NCI-H1048 (cell line): ENCODE measurements at regions not wholly inside any gene's neighbourhood (a gene's known extent, or its start where the extent isn't known, plus 50 kb on each side); places are given as distances from the start of the nearest gene placed in this dataset.

Experiments used
- DNase-seq: peaks from one replicate; lab custom pipeline; 2025; lab: John Stamatoyannopoulos, UW

DNA sequence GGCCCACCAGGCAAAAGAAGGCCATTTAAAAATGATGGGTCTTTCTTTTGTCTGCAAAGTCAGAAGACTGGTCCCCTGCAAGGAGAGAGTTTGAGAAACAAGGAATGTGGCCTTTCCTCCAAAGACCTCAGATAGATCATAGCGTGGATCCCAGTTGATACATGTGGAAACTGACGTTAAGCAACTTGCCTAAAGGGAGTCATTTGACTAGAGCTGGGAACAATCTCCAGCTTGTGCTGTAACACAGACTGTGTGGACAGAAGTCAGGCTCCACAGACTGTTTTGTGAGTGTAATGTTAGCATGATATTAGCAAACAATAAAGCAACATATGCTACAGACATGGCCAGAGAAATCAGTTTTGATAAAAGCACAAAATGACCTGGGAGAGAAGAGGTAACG is 140.4 kb upstream of the CITED2 start:
- no peak for DNase-seq

DNA sequence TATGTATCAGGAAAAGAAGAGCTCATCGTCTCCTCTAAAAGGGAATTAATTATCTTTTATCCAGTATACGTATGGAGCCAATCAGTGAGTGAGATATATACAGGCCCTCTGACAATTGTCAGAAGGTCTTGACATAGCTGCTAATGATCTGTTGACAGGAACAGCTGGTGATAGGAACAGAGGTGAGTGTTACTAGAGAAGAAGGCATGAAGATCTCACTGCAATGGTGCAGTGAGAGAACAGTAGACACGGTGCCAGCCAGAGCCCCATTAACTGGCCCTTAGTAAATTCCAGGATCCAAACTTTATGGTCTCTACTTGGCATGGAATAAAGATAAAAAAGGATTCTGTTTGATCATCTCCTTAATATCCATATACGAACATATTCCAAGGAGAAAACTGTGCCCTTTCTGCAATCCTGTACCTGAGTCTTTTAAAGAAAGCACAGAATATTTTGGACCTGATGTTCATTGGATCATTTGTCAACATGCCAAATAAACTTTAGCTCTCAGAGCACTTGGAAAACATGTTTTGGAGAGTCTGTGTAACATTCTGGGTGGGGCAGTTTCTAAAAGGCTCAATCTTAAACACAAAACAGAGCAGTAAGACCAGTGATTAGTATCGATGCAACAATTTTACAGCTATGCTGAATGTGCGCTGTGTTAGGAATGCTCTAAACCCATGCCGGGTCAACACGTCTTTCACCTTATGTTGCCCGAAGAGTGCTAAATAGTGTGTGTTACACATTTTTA is 135.8 kb upstream of the CITED2 start:
- DNase-seq, result no peak

- no peak for DNase-seq
These were observed 134.7 kb upstream of the CITED2 start for GRCh38 chr6:139509167-139509566.

- DNase-seq, result no peak
These were observed 134.1 kb upstream of the CITED2 start for GRCh38 chr6:139508576-139508975.

- no peak for DNase-seq
These were observed 133.6 kb upstream of the CITED2 start for GRCh38 chr6:139508023-139508422.

DNA sequence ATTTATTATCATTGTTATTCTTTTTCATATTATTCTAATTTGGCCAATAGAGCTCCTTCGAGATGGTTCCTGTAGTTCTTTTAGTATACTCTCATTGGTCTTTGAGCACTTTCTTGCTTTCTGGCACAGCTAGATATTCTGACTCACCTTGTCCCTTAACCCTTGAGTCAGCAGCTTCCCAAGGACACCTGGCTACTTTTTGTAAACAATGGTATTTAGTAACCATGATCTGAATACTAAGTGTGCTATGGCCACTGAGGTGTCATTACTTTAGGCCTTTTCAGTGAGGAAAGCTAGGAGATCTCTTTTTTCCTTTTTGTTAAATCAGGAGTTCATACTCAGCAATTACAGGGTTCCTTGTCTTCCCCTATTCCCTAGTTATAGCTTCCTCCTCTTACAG is 126.5 kb upstream of the CITED2 start:
- no peak for DNase-seq

- DNase-seq, result no peak
These were observed 124.3 kb upstream of the CITED2 start for GRCh38 chr6:139498715-139499114.

DNA sequence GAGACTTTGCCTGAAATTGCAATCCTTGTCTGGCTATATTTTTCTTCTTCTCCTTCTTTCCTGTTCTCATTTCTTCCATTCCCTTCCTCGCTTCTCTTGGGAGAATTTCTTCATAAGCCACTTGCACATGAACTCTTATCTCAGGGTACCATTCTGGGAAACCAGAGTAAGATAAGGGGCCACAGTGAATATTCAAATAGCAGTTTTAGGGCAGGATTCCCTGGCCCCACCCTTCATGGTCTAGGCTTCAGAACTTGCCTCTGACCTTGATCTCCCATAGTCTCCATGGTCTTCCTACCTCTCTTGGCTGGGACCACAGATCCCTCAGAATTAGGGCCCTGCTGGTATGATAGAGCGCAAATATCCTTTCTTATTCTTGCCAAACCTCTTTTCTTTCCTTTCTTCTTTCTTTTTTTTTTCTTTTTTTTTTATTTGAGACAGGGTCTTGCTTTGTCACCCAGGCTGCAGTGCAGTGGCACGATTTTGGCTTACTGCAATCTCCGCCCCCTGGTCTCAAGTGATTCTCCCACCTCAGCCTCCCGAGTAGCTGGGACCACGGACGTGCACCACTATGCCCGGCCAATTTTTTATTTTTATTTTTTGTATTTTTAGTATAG is 123.0 kb upstream of the CITED2 start:
- DNase-seq, result no peak

- DNase-seq, result no peak
These were observed 122.4 kb upstream of the CITED2 start for GRCh38 chr6:139496654-139497344.

DNA sequence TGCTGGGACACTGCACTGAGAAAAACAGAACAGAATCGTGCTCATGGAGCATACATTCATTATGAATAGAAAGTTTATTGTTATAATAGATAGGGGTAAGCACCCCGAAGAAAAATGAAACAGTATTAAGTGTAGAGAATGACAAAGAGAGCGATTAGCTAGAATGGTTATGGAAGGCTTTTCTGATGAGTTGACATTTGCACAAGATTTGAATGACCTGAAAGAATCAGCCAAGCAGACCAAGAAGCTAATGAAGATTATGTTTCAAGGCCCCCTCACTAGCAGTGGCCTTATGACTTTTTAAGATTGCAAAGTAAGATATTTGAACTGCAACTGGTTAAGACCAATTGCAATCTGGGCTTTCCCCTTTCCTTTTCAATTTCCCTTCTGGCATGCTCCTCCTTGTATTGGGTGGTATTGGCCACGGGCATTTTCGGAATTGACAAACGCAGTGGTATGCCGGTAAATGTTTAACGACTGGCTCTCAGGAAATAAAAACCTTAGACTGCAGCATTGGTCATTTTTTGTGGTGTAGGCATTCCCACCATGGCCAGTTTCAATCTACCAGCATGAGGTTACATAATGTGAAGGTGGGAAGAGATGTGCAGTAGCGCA is 120.0 kb upstream of the CITED2 start:
- no peak for DNase-seq

DNA sequence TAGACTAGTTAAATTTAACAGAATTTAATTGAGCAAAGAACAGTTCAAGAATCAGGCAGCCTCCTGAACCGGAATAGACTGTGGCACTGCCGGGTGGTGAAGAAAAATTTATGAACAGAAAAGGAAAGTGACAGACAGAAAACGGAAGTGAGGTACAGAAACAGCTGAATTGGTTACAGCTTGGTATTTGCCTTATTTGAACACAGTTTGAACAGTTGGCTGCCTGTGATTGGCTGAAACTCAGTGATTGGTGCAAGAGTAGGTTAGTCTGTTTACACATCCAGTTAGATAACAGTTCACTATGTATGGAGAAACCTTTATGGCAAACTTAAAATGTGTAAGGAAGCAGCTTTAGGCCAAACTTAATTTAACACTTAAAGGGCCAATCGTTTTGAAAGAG is 116.0 kb upstream of the CITED2 start:
- no peak for DNase-seq

GRCh38 chr6:139486476-139486799 is 112.0 kb upstream of the CITED2 start:
- DNase-seq, result no peak

- DNase-seq, result no peak
These were observed 111.5 kb upstream of the CITED2 start for GRCh38 chr6:139485742-139486475.

DNA sequence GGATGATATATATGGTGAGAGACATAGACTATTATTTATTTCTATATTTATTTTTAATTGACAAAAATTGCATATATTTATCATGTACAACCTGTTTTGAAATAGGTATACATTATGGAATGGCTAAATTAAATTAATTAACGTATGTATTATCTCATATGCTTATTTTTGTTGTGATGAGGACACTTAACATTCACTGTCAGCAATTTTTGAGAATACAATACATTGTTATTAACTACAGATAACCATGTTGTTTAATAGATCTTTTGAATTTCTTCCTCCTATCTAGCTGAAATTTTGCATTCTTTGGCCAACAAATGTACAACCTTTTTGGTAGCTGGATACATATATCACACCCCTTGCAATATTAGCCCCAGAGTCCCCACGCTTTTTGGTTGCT is 110.7 kb upstream of the CITED2 start:
- DNase-seq, result no peak

GRCh38 chr6:139483079-139483478 is 108.6 kb upstream of the CITED2 start:
- no peak for DNase-seq

DNA sequence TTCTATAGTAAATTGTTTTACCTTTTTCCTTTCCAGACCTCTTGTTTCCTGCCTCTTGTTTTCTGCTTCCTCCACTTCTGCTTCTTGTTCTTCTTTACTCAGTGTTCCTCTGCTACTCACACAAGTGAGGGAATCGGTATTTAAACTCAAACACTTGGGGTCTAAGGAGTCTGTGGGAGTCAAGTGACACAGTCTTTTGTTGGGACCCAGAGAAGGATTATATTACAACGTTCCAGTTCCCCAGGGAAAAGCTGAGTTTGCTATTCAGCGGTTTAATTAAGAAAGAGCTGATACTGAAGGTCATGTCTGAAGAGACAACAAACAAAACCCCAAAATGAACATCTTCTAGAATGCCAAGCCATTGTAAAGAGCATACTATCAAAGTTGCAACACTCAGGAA is 107.8 kb upstream of the CITED2 start:
- no peak for DNase-seq

- DNase-seq, result no peak
These were observed 106.1 kb upstream of the CITED2 start for GRCh38 chr6:139480356-139481165.

DNA sequence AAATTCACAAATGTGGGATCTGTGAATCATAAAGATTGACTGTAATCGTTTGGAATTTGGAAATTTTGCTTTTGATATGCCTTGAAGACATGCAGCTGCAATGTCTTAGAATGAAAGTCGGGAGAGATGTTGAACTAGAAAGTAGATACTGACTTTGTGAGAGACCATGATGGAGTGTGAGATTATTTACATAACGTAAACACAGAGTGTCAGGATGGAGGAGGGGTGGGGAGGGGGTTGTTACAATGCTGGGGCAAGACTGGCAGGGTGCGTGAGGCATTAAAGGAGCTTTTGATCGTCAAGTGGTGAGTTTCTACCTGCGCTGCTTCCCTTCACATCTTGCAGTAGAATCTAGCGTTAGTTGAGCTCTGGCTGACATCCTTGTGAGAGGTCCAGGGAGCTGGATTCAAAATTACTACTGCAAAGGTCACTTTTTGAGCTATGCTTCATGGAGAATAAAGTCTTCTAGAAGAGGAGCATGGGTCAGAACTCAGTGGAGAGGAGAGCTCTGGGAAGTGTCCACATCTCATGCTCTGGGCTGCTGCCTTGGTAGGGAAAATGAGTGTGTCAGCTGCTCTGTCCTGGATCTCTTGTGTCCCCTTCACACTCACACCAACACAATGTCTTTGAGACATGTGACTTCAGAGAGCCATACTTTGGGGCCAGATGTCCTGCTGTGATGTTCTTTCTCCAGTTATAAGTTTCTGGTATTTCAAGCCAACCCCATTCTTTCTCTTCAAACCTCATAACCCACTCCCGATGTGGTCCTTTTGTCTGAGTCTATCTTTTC is 105.2 kb upstream of the CITED2 start:
- DNase-seq, result no peak

- no peak for DNase-seq
These were observed 101.2 kb upstream of the CITED2 start for GRCh38 chr6:139475646-139476045.

DNA sequence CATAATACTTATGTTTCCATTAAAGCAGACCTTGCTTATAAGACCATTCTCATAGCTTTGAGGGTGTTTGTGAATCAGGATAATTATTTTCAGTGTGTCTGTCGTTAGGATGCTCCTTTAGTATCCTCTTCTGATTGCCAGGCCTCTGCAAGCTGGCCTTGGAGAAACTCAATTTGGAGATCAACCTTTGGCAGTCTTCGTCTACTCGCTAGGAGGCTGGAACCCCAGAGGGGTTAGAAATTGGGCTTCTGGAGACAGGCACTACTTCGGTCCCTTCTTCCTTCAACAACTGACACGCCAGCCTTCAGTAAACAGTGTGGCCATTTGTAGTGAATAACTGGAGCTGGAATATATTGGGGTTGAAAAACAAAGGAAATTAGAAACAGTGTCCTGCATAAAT is 100.8 kb upstream of the CITED2 start:
- DNase-seq, result no peak
